Endothelial cell (in vitro differentiated cells): ENCODE measurements at regions not wholly inside any gene's neighbourhood (a gene's known extent, or its start where the extent isn't known, plus 50 kb on each side); places are given as distances from the start of the nearest gene placed in this dataset.

Experiments used
- DNase-seq: peaks from one replicate; pipeline ENCODE4 v3.0.0; 2021; ENCODE audit warnings: low spot score
- H3K27ac Mint-ChIP-seq: one replicate; pipeline ENCODE4 v1.8.0; 2021; ENCODE audit warnings: mixed read lengths, inconsistent platforms; ENCODE audit not compliant: unreplicated experiment
- H3K27me3 Mint-ChIP-seq: one replicate; pipeline ENCODE4 v1.8.0; 2021; ENCODE audit warnings: mild to moderate bottlenecking, moderate library complexity, mixed read lengths, inconsistent platforms; ENCODE audit not compliant: unreplicated experiment
- H3K36me3 Mint-ChIP-seq: one replicate; pipeline ENCODE4 v1.8.0; 2021; ENCODE audit warnings: mild to moderate bottlenecking, low read depth, mixed read lengths, inconsistent platforms; ENCODE audit not compliant: unreplicated experiment
- H3K4me1 Mint-ChIP-seq: one replicate; pipeline ENCODE4 v1.8.0; 2021; ENCODE audit warnings: mild to moderate bottlenecking, mixed read lengths, inconsistent platforms; ENCODE audit not compliant: unreplicated experiment
- H3K4me3 Mint-ChIP-seq: one replicate; pipeline ENCODE4 v1.8.0; 2021; ENCODE audit warnings: mild to moderate bottlenecking, mixed read lengths, inconsistent platforms; ENCODE audit not compliant: unreplicated experiment
- H3K9me3 Mint-ChIP-seq: one replicate; pipeline ENCODE4 v1.8.0; 2021; ENCODE audit warnings: mixed read lengths, inconsistent platforms; ENCODE audit not compliant: unreplicated experiment
- TF ChIP-seq, protein P1 (sequence below): fragments of 200-600 bp; sonication (generic); IDR thresholded peaks from one replicate; pipeline ENCODE4 v1.5.0; 2021; ENCODE audit warnings: antibody characterized with exemption; ENCODE audit not compliant: unreplicated experiment

DNA sequence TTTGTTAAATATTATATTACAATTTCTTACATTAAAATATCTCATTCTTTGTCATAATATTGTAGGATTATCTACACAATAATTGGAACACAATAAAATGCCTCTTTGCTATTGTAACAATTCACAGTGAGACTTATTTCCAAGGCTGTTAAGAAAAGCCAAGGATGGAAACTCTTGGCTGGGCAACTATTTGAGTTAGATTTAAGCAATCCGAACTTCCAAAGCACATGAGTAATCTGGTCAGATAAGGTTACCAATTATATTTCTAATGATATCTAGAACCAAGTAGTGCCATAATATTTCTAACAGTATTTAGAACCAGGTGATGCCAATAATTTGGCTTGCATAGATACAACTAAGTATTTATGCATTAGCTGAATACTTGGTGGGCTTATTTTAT is 154.7 kb upstream of the KCNK2 start:
- no peak for DNase-seq
- H3K36me3 Mint-ChIP-seq, result no peaks in the 10 kb centered on the region
- TF ChIP-seq, protein P1, sequence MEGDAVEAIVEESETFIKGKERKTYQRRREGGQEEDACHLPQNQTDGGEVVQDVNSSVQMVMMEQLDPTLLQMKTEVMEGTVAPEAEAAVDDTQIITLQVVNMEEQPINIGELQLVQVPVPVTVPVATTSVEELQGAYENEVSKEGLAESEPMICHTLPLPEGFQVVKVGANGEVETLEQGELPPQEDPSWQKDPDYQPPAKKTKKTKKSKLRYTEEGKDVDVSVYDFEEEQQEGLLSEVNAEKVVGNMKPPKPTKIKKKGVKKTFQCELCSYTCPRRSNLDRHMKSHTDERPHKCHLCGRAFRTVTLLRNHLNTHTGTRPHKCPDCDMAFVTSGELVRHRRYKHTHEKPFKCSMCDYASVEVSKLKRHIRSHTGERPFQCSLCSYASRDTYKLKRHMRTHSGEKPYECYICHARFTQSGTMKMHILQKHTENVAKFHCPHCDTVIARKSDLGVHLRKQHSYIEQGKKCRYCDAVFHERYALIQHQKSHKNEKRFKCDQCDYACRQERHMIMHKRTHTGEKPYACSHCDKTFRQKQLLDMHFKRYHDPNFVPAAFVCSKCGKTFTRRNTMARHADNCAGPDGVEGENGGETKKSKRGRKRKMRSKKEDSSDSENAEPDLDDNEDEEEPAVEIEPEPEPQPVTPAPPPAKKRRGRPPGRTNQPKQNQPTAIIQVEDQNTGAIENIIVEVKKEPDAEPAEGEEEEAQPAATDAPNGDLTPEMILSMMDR, result no peak
- H3K27me3 Mint-ChIP-seq, result no peaks in the 10 kb centered on the region
- no peak overlapping the region for H3K4me3 Mint-ChIP-seq
- H3K9me3 Mint-ChIP-seq, result no peaks in the 10 kb centered on the region
- no peaks in the 10 kb centered on the region for H3K4me1 Mint-ChIP-seq
- H3K27ac Mint-ChIP-seq, result no peak overlapping the region

DNA sequence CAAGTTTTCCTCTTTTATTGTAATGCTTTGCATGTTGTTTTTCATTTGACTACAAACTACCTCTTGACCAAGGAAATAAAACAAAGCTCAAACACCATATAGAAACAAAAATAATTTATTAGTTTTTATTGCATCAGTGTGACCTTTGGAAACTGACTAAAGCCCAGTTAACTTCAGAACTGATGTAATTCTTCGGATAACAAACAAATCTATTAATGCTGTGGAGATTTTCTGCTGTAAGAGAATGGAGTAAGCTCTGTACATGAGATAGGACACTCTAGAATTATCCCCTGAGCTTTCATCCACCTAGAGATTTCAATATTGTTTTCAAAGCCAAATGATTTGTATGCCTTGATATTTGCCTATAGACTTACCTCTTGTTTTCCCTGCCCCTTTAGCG is 154.0 kb upstream of the KCNK2 start:
- TF ChIP-seq, protein P1, result no peak
- H3K9me3 Mint-ChIP-seq, result no peaks in the 10 kb centered on the region
- no peaks in the 10 kb centered on the region for H3K27me3 Mint-ChIP-seq
- H3K27ac Mint-ChIP-seq, result no peak overlapping the region
- no peak for DNase-seq
- no peaks in the 10 kb centered on the region for H3K36me3 Mint-ChIP-seq
- H3K4me3 Mint-ChIP-seq, result no peak overlapping the region
- no peaks in the 10 kb centered on the region for H3K4me1 Mint-ChIP-seq

DNA sequence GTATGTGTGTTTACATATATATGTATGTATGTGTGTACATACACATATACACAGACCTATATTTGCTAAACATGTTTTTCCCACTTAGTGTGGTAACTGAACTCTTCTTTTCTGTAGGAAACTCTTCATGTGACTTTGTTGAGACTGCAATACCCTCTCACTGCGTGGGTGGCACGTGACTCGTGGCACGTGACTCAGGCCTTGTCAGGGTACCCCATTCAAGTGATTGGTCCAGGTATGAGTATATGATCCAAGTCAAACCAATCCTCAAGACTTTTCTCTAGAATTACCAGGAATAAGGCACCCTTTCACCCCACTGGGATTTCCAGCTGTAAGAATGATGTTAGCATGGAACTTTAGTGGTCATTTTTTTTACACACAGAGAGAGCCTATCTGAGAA is 149.2 kb upstream of the KCNK2 start:
- peaks cover 11% of the 10 kb centered on the region for H3K4me1 Mint-ChIP-seq
- no peaks in the 10 kb centered on the region for H3K27me3 Mint-ChIP-seq
- no peak overlapping the region for H3K27ac Mint-ChIP-seq
- H3K36me3 Mint-ChIP-seq, result no peaks in the 10 kb centered on the region
- H3K4me3 Mint-ChIP-seq, result no peak overlapping the region
- no peak for DNase-seq
- TF ChIP-seq, protein P1, result no peak
- no peaks in the 10 kb centered on the region for H3K9me3 Mint-ChIP-seq

DNA sequence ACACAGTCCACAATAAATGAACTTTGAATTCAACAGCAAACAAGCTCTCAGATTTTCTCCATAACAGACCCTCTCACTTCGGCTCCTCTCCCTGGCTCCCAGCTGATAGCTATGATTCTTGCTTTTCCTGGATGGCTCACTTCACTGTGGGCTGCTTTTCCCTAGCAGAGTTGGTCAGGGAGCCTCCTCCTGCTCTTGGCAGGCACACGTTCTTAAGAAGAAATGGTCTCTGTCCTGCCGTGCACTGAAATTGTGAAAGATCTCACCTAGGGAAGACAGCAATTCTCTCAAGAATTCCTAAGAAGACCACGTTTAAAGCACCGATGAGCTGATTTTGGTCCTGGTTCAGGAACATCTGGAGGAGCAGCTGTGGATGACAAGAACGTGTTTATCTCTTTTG is 148.5 kb upstream of the KCNK2 start:
- Mint-ChIP-seq H3K9me3 (no peaks in the 10 kb centered on the region), H3K27ac (no peak overlapping the region), H3K4me3 (no peak overlapping the region), H3K27me3 (no peaks in the 10 kb centered on the region), H3K36me3 (no peaks in the 10 kb centered on the region), H3K4me1 (peaks cover 11% of the 10 kb centered on the region)
- TF ChIP-seq, protein P1, result no peak
- no peak for DNase-seq

DNA sequence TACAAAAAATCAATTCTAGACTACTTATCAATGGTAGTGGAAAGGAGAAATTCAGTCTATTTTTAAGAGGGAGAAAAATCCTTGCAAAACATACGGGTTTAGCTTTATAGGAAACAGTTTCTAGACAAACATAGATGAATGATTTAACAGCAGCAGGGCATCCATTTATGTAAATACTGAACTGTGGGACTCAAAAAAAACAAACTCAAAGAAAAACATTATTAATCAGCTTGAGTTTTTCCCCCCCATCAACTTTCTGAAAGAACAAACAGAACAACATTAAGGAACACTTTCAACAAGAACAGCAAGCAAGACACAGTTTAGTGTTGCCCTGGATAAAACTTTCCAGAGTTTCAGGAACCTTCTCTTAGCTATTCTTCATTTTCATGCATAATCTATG is 147.3 kb upstream of the KCNK2 start:
- Mint-ChIP-seq H3K9me3 (no peaks in the 10 kb centered on the region), H3K4me3 (no peak overlapping the region), H3K4me1 (peaks cover 11% of the 10 kb centered on the region), H3K36me3 (no peaks in the 10 kb centered on the region), H3K27me3 (no peaks in the 10 kb centered on the region), H3K27ac (no peak overlapping the region)
- DNase-seq, result no peak
- TF ChIP-seq, protein P1, result no peak
